GM19463 (cell line): ENCODE measurements at regions not wholly inside any gene's neighbourhood (a gene's known extent, or its start where the extent isn't known, plus 50 kb on each side); places are given as distances from the start of the nearest gene placed in this dataset.
"Not testable (repeated sequence)": the region's sequence is repeated elsewhere in the genome, so short reads cannot be mapped to it uniquely, and the experiment has no call there.

Experiments used
- ATAC-seq: cut with Tn5 transposase; IDR thresholded peaks from one replicate; pipeline ENCODE4 v1.9.1; 2021; ENCODE audit warnings: mild to moderate bottlenecking, moderate library complexity; ENCODE audit not compliant: unreplicated experiment

DNA sequence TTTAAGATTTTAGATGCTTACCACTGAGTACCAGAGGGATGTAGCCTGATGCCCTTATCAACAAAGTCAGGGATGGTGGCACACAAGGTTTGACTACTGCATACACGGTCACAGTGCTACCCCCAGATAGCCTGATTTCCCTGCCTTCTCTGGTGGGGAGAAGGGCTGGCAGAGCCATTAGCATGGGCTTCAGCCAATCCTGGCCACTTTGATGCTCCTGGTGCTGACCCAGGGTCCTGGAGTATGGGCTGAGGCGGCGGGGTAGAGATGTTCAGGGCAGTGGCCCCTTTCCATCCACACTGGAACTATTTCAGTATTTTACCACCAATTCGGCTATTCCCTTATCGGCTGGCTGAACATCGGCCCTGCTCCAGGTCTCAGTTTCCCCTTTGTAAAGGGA, 83.2 kb downstream of the POTEB3 start:
- ATAC-seq, result not testable (repeated sequence)

DNA sequence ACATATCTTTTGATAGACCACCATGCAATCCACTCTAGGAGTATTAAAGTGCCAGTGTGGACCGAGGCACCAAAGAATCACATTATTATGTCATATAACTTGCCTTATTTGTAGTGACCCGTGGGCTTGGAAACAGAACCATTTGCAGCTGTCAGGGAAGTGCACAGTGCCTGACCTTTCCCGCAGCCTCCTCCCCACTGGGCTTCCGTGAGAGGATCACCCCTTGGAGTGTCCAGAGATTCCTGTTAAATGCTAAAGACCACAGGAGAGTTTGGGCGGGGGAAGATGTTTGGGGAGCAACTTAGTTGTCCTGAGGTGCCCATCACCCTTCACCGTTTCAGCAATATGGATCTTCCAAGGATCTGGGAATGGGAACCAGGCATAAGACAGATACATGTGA, 84.4 kb downstream of the POTEB3 start:
- ATAC-seq, result not testable (repeated sequence)

- not testable (repeated sequence) for ATAC-seq
These were observed 85.7 kb downstream of the POTEB3 start for GRCh38 chr15:21354597-21354996.

DNA sequence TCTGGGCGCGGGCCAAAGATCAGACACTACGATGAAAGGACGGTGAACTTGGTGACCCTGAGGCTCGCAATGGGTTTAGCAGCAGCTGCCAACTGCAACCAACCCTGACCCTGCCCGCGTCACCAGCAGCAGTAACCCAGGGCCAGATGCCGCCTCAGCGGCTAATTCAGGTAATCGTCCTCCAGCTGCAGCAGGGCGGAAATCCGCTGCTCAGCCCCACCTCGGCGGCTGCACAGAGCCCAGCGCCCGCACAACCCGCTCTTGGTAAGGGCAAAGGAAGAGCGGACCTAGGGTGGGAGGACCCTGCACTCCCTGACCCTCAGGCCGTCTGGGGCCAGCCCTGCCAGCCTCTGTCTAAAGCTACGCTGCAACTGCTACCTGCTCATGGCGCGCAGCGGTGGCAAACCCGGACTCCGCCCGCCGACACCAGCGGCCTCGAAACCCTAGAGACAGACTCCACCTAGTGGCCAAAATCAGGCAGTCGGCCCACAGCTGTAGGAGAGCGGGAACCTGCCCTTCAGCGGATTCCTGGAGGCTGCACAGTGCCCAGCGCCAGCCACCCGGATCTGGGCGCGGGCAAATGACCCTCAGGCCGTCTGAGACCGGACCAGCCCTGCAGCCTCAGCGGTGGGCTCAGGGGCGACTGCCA, 87.5 kb downstream of the POTEB3 start:
- not testable (repeated sequence) for ATAC-seq

- ATAC-seq, result not testable (repeated sequence)
These were observed 95.3 kb downstream of the POTEB3 start for GRCh38 chr15:21344960-21345359.

- ATAC-seq, result not testable (repeated sequence)
These were observed 95.8 kb downstream of the POTEB3 start for GRCh38 chr15:21344500-21344899.

- ATAC-seq, result not testable (repeated sequence)
These were observed 103.3 kb downstream of the POTEB3 start for GRCh38 chr15:21337028-21337427.

DNA sequence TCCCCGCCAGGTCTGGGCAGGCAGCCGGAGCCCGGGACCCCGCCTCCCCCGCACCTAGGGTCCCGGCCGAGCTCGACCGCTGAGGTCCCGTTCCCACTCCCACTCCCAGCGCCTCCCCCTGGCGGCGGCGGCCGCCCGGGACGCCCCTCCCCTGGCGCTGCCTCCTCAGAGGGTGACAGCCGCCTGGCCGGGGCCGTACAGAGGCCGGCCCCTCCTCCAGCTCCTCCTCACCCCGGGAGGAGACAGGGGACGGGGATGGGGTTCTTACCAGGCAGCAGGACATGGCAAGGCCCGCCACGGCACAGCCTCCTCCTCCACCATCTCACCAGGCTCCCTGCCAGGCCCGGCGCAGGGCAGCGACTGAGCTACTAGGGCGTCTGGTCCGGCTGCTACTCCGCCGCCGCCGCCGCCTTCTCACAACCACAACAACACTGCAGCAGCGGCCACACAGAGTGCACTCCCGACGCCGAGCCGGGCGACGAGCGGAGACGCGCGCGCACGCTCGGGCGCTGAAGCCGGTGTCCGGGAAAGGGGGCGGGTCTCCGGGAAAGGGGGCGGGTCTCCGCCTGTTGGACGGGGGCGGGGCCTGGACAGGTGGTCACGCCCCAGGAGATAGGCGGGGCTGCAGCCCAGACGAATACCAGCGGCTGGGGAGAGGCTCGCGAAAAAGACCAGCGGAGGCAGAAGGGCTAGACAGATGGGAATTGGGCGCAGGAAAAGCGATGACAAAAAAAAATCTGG, 115.4 kb downstream of the POTEB3 start:
- not testable (repeated sequence) for ATAC-seq

DNA sequence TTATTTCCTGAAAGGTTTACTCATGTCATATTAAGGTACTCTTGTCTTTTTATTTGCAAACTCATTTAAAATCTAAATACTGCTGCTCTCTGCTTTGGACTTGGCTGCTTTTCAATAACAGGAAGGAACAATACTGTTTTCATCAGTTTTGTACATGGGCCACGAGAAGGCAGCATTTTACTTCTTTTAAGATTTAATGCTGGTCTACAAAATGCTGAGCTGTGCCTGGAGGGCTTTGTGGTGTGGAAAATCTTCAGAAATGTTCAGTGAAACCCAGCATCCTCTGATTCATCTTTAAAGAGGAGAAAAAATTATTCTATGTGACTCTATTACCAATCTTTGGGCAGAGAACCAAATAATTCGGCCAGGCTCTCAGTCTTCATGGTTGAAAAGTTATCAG, 155.9 kb downstream of the POTEB3 start:
- ATAC-seq, result peak; percentile 53

GRCh38 chr15:21283210-21283609, 157.1 kb downstream of the POTEB3 start:
- ATAC-seq, result peak; percentile 85

DNA sequence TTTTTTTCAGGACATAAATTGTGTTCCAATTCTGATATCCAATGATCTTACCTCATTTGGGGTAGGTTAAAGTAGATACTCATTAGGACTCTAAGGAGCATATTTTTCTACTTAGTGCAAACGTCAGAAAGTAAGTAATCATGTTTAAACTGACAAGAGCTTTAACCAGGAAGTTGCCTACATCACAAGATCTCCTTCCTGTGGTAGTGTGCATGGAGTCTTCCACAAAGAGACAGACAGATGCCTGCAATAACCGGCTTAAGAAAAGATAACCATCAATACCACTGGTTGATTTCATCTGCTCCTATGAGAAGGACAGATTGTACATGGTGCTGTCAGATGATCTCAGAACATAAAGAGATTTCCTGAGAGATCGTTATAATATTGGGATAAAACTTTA, 160.0 kb downstream of the POTEB3 start:
- not testable (repeated sequence) for ATAC-seq

DNA sequence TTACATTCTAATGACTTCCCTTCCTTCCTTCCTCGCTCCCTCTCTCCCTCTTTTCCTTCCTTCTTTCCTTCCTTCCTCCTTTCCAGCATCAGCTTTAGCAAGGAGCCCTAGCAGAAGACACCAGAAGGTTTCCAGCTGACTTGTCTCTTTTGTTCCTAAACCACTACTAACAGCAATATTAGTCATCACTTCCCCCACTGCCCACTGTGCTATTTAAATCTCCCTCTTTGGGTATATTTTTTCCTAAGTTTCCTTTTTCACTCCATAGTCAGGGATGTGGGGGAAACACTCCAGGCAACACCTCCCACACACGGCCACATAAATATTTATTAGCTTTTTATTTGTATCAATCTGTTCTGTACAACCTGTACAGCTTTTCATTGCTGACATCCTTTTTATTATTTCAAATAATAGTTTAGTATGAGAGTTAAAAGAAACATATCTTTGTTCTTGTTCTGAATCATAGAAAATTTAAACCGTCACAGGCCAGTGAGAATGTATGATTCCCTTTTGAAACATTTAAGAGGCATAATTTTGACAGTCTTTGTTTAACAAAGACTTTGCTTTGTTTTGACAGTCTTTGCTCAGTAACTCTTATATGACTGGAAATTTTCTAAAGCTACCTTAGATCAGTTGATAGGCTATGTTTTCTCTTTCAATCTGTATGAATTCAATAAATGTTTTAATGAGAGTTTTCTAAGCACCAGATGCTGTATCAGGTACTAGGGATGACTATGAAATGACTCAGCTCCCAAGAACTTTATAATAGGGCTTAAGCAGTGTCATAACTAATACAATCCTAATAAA, 167.9 kb downstream of the POTEB3 start:
- peak; percentile 58 for ATAC-seq

GRCh38 chr15:21271566-21271965, 168.7 kb downstream of the POTEB3 start:
- ATAC-seq, result no peak

DNA sequence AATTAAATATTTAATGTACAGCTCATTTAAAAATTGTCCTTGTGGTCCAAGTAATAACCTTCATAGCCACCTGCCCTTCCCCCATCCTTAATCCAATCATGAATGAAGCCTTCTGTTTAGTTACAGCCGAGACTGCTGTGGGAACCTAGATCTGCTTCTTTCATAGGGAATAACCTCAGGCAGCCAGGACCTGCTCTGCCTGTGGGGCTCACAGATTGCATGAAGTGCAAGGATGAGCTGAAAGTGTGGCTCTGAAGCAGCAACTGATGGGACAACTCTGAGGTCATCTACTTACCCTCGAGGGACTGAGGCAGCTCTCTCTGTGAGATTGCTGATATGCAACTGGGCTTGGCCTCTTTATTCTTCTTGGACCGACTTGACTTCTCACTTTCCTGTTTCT, 169.8 kb downstream of the POTEB3 start:
- ATAC-seq, result no peak

GRCh38 chr15:21269673-21270072, 170.6 kb downstream of the POTEB3 start:
- ATAC-seq, result not testable (repeated sequence)

GRCh38 chr15:21269121-21269520, 171.2 kb downstream of the POTEB3 start:
- no peak for ATAC-seq

- no peak for ATAC-seq
These were observed 171.8 kb downstream of the POTEB3 start for GRCh38 chr15:21268436-21268940.

DNA sequence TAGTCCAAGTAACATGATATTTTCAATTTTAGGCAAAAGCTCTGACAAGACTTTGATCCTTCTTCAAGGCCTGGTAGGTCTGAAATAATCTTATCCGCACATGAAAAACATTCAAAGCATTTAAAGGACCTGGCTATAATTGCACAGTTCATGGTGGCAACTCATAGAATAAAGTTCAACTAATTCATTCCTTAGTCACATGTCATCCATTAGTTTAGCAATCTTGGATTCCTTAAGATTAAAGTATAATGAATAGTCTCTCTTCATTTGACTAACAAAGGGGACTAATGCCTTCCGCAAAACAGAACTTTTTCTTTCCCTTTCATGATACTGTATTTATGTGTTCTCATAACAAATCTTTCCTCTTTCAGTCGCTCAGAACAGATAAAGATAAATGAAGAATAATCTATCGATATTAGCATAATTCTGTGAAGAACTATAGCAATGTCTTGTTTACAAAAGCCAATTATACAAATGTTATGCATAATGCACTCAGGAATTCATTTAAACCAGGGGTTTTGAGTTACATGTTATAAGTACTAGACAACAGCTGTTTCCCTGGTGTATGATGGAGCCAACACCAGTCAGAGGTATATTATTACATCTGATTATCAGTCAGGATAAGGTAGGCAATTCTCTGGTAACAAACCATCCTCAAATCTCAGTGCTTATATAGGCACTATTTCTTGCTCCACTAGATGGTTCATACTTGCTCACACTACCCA, 172.5 kb downstream of the POTEB3 start:
- no peak for ATAC-seq

GRCh38 chr15:21267226-21267625, 173.1 kb downstream of the POTEB3 start:
- no peak for ATAC-seq

DNA sequence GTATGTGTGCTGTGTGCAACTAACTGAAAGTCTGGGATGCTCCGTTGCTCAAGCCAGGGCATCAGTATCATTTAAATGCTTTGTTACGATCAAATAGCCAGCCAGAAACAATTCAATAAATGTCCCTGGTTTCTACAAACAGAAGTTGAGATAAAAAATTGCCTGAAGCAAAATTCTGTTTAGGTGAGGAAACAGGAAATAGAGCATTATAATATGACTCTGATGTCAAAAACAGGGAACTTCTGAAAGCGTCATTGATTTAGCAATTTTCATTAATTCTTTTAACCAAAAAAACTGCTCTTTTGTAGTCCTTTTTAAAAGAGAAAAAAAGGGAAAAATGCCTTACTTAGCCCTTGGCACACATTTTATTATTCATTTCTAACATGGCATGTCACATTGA, 174.7 kb downstream of the POTEB3 start:
- ATAC-seq, result not testable (repeated sequence)
